ENCODE measurements at regions not wholly inside any gene's neighbourhood (a gene's known extent, or its start where the extent isn't known, plus 50 kb on each side); places are given as distances from the start of the nearest gene placed in this dataset.

- no peak for DNase-seq (ENCODE audit: low read depth)
Observed at GRCh38 chr1:81577004-81577697, 223.6 kb upstream of the ADGRL2 start.

GRCh38 chr1:81574408-81574807 is 226.3 kb upstream of the ADGRL2 start:
- DNase-seq (ENCODE audit: low read depth): no peak

- DNase-seq (ENCODE audit: low read depth): no peak
Observed at GRCh38 chr1:81573458-81573857, 227.3 kb upstream of the ADGRL2 start.

- DNase-seq (ENCODE audit: low read depth): no peak
Observed at GRCh38 chr1:81571946-81572345, 228.8 kb upstream of the ADGRL2 start.

GRCh38 chr1:81569761-81570160 is 231.0 kb upstream of the ADGRL2 start:
- no peak for DNase-seq (ENCODE audit: low read depth)

GRCh38 chr1:81563632-81564031 is 237.1 kb upstream of the ADGRL2 start:
- DNase-seq (ENCODE audit: low read depth): no peak

- no peak for DNase-seq (ENCODE audit: low read depth)
Observed at GRCh38 chr1:81562934-81563333, 237.8 kb upstream of the ADGRL2 start.

GRCh38 chr1:81560629-81561028 is 240.1 kb upstream of the ADGRL2 start:
- DNase-seq (ENCODE audit: low read depth): no peak

GRCh38 chr1:81559662-81560350 is 240.9 kb upstream of the ADGRL2 start:
- DNase-seq (ENCODE audit: low read depth): no peak

- DNase-seq (ENCODE audit: low read depth): no peak
Observed at GRCh38 chr1:81558291-81559076, 242.2 kb upstream of the ADGRL2 start.

GRCh38 chr1:81556968-81557367 is 243.8 kb upstream of the ADGRL2 start:
- no peak for DNase-seq (ENCODE audit: low read depth)

GRCh38 chr1:81554534-81554933 is 246.2 kb upstream of the ADGRL2 start:
- DNase-seq (ENCODE audit: low read depth): no peak

GRCh38 chr1:81554108-81554507 is 246.6 kb upstream of the ADGRL2 start:
- no peak for DNase-seq (ENCODE audit: low read depth)

GRCh38 chr1:81553503-81553902 is 247.2 kb upstream of the ADGRL2 start:
- no peak for DNase-seq (ENCODE audit: low read depth)

GRCh38 chr1:81551946-81552345 is 248.8 kb upstream of the ADGRL2 start:
- DNase-seq (ENCODE audit: low read depth): no peak

GRCh38 chr1:81550753-81551152 is 250.0 kb upstream of the ADGRL2 start:
- no peak for DNase-seq (ENCODE audit: low read depth)

GRCh38 chr1:81549588-81550127 is 251.1 kb upstream of the ADGRL2 start:
- no peak for DNase-seq (ENCODE audit: low read depth)

- no peak for DNase-seq (ENCODE audit: low read depth)
Observed at GRCh38 chr1:81548918-81549587, 251.7 kb upstream of the ADGRL2 start.

GRCh38 chr1:81547912-81548303 is 252.8 kb upstream of the ADGRL2 start:
- DNase-seq (ENCODE audit: low read depth): no peak

GRCh38 chr1:81547261-81547911 is 253.3 kb upstream of the ADGRL2 start:
- DNase-seq (ENCODE audit: low read depth): no peak

GRCh38 chr1:81545734-81546133 is 255.0 kb upstream of the ADGRL2 start:
- no peak for DNase-seq (ENCODE audit: low read depth)

All from forelimb muscle (tissue), 1 donor.